ENCODE measurements at regions not wholly inside any gene's neighbourhood (a gene's known extent, or its start where the extent isn't known, plus 50 kb on each side); places are given as distances from the start of the nearest gene placed in this dataset.
"Not testable (repeated sequence)": the region's sequence is repeated elsewhere in the genome, so short reads cannot be mapped to it uniquely, and the experiment has no call there.

GRCh38 chr7:142602183-142602582 is 147.1 kb upstream of the PRSS1 start:
- no peak for DNase-seq

DNA sequence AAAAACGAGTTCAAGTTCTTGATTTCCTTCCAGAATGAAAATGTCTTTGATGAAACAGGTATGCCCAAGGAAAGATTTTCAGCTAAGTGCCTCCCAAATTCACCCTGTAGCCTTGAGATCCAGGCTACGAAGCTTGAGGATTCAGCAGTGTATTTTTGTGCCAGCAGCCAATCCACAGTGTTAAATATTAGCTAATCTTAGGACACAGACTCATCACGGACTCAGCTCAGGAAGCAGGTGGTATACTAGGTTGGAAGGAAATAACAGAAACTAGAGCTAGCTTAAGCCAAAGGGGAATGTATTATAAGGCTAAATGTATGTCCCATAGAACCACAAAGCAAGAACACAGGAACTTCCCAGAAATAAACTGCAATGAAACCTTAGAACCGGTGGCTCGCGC is 151.0 kb upstream of the PRSS1 start:
- DNase-seq, result no peak

DNA sequence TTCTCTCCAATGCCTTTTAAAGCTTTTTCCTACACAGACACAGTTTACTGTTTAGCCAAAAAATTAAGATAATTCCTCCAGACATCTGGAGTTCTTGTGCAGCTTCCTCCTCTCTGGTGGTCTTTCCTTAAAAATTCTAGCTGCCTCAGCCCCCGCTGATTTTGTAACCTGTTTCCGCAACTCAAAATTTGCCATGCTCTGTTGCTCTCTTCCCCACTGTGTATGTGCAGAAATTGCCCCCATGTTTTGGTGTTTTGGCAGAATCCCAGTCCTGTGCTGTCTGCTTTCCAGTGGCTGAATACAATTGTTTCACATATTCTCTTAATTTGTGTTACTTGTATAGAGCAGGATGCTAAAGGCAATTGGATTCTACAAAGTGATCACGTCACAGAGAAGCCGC is 151.7 kb upstream of the PRSS1 start:
- DNase-seq, result no peak

- no peak for DNase-seq
Measured at GRCh38 chr7:142595816-142596516, 153.3 kb upstream of the PRSS1 start.

GRCh38 chr7:142594078-142594477 is 155.2 kb upstream of the PRSS1 start:
- DNase-seq, result no peak

DNA sequence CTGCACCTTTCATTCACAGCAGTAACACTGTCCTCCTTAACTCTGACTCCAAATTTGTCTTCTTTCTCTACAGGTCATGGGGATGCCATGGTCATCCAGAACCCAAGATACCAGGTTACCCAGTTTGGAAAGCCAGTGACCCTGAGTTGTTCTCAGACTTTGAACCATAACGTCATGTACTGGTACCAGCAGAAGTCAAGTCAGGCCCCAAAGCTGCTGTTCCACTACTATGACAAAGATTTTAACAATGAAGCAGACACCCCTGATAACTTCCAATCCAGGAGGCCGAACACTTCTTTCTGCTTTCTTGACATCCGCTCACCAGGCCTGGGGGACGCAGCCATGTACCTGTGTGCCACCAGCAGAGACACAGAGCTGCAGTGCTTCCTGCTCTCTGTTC is 156.2 kb upstream of the PRSS1 start:
- no peak for DNase-seq

- no peak for DNase-seq
Measured at GRCh38 chr7:142592664-142593063, 156.6 kb upstream of the PRSS1 start.

DNA sequence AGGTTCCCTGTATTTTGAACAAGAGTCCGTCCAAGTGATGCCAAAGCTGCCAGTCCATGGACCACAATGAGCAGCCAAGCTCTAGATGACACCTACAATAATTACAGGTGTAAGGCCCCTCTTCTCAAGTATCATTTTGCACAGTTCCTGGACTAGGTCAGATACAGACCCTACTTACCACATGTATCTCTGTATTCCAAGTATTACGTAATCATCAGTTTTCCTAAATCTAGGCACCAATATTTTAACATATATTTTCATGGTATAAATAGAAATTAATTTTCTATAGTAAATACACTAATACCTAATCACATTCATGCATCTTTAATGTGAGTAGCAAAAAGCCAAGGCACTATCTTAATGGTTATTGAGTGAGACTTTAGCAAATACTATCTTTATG is 157.0 kb upstream of the PRSS1 start:
- DNase-seq, result no peak

- DNase-seq, result no peak
Measured at GRCh38 chr7:142590830-142591457, 158.3 kb upstream of the PRSS1 start.

DNA sequence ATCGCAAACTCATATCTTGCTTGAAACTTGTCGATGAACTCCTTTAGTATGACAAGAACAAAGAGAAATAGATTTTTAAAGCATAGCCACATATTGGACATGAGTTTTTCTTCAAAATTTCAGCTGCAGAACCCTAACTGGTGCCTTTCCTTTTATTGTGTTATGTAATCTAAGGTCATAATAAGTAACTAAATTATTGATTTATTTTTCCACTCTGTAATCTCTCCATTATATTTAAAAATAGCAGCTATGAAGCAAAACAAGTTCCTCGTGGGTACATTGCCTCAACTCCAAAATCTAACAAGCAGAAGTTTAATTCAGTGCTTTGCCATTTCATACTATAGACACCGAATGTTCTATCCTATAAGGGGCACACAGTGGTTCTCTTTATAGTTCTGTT is 159.2 kb upstream of the PRSS1 start:
- no peak for DNase-seq

- DNase-seq, result peak; percentile 70
Measured at GRCh38 chr7:142587578-142588191, 161.6 kb upstream of the PRSS1 start.

DNA sequence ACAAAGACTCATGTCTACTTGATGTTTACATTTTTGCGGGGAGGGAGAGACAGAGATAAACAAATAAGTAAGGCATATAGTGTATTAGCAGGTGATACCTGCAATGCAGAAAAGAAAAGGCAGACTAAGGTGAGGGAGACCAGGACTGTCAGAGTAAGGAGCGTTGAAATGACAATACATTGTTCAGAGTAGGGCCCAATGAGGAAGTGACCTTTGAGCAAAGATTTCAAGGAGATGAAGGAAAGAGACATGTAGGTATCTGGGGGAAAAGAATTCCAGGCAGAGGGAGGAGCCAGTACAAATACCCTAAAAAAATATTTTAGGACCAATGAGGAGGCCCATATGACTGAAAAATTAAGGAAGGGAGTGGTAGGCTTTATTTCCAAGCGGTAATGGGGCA is 162.7 kb upstream of the PRSS1 start:
- no peak for DNase-seq

GRCh38 chr7:142585425-142585824 is 163.8 kb upstream of the PRSS1 start:
- no peak for DNase-seq

DNA sequence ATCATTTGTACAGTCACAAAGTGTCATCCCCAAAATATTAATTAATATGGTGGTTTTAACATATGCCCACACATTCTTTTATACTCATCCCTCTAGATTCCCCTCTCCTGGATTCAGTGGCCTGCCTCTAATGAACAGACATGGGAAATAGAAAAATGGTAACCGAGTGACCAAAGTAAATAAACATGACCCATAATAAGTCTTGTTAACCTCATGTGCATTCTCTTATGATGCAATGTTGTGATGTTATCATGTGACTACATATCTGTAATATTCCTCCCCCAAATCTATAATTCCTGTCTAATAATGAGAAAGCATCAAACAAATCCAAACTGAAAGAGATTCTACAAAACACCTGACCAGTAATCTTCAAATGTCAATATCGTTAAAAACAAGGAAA is 164.5 kb upstream of the PRSS1 start:
- DNase-seq, result no peak

DNA sequence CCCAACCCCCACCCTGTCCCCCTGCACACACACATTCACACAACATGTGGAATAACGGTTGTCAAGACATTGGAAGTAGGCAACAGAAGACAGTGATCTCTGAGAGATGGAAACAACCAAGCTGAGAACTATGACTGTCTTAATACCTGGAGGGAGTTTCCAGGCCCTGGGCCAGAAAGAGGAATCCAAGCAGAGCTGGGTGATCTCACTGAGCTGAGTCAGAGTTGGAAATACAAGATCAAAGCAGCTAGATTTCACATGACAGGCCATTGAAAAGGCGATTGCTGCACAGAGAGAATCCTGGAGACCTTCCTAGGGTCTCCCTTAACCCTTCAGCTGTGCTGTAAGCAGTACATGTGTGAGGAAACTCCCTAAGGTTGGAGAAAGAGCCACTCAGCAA is 165.8 kb upstream of the PRSS1 start:
- peak; percentile 85 for DNase-seq

- no peak for DNase-seq
Measured at GRCh38 chr7:142582351-142582750, 166.9 kb upstream of the PRSS1 start.

DNA sequence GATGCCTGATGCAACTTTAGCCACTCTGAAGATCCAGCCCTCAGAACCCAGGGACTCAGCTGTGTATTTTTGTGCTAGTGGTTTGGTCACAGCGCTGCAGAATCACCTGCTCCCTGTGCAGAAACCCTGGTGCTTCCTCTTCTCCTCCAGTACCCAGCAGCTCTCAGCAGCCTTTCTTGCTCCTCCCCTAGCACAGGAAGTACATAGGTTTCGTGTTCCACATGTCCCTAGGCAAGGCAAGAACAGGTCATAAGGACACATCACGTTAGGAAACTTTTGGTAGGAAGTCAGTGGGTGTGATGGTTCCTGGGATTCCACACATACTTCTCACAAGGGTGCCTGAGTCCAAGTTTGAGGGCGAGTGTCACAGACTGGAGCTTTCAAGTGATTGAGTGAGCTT is 167.9 kb upstream of the PRSS1 start:
- DNase-seq, result peak; percentile 30

DNA sequence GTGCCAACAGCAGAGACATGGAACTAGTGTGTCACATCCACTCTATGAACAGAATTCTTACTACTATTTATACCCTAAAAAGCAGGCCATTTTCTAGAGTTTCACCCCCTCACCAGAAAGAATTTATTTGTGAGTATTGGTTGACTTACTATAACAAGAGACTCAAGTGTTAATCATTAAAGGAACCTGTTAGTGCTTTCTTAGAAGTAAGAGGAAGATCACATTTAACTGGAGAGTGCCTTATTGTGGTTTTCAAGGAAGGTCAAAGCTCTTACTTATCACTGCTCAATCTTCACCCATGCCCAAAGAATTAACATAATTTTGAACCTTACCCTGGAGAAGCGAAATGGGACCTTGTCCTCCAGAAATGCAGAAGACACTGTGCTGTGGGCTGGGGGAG is 169.3 kb upstream of the PRSS1 start:
- no peak for DNase-seq

- not testable (repeated sequence) for DNase-seq
Measured at GRCh38 chr7:142575351-142575750, 173.9 kb upstream of the PRSS1 start.

DNA sequence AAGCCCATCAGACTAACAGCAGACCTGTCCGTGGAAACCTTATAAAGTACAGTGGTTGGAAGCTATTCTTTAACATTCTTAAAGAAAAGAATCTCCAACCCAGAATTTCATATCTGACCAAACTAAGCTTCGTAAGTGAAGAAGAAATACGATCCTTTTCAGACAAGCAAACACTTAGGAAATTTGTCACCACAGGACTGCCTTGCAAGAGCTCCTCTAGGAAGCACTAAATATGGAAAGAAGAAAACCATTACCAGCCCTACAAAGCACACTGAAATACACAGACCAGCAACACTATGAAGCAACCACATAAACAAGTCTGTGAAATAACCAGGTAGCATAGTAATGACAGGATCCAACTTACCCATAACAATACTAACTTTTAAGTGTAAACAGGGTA is 177.7 kb upstream of the PRSS1 start:
- DNase-seq, result peak; percentile 50

DNA sequence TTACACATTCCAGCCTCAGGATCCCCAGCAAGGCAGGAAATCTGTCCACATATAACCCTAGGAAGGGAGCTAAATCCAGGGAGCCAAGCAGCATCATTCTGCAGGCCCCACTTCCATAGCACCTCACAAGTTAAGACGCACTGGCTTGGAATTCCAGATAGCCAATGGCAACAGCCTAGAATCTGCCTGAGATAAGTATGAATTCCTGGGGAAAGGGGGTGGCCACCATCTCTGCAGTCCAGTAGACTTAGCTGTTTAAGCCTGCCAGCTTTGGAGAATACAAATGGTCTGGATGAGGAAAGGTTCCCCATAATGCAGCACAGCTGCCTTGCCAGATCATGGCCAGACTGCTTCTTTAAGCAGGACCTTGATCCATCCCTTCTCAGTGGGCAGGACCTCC is 179.4 kb upstream of the PRSS1 start:
- DNase-seq, result no peak

- peak; percentile 82 for DNase-seq
Measured at GRCh38 chr7:142568435-142569097, 180.7 kb upstream of the PRSS1 start.

GRCh38 chr7:142567201-142568075 is 181.8 kb upstream of the PRSS1 start:
- DNase-seq, result no peak
